RCC 7860 (cell line): ENCODE measurements at regions not wholly inside any gene's neighbourhood (a gene's known extent, or its start where the extent isn't known, plus 50 kb on each side); places are given as distances from the start of the nearest gene placed in this dataset.

ENCODE experiments used
- DNase-seq: peaks from one replicate; pipeline ENCODE4 v3.0.0-alpha.2; 2015; ENCODE audit warnings: low spot score
- FAIRE-seq: peaks from 2 replicates; lab custom pipeline; 2012; peaks lifted over from hg19 to GRCh38; lab: Jason Lieb, UNC

DNA sequence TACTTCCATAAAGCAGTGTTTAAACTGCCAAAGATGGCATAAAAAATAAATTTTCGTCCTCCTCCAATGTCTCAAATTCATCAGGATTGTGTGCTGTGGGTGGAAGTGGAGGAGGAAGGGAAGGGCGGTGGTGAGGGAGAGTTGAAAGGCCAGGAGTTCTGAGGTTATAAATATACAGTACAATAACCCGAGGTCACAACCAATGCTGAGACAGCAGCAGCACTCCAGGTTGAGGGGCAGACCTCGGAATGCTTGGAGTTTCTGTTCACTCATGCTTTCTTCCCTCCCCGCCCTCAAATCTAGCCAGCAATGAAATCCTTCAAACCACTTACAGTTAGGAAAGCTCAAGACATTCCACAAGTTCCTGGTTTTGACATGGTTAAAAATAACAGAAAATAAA lies 134.0 kb upstream of the SMAD1 start:
- DNase-seq (no peak), FAIRE-seq (no peak)

DNA sequence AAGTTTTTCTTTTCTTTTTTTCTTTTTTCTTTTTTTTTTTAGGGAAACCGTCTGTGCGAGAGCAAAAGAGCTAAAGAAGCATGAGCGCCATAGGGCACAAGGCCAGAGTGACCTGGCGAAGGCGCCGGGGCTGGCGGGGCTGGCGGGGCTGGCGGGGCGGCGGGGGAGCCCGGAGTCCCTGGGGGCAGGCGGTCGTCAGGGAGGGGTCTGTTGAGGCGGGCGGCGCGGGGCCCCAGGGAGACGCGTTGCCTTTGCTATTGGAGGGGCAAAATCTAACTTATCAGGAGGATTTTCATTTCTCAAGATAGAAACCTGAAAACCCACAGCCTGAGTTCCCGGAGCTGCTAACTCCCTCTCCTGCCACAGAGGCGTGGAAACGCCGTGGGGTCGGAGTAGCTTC lies 135.6 kb upstream of the SMAD1 start:
- no peak for DNase-seq
- FAIRE-seq: no peak

DNA sequence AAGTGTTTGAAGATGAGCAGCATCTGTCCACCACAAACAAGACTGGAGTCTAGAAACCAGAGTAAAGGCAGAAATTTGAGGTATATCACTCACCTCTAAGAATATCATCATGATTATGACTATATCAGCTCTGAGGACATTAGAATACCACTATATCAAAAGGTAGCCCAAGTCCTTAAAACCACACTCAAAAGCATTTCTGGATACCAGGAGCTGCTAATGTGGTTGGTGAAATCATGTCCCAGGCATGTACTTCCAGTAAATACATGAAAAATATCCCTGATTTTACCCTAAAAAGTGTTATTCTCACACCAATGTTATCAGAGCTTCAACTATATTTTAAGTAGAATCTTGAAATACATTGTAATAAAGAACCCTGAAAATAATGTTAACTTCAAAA lies 136.3 kb upstream of the SMAD1 start:
- DNase-seq (no peak), FAIRE-seq (no peak)

GRCh38 chr4:145341381-145341780 lies 140.3 kb upstream of the SMAD1 start:
- no peak for DNase-seq
- FAIRE-seq: no peak

GRCh38 chr4:145340071-145340675 lies 141.5 kb upstream of the SMAD1 start:
- DNase-seq (no peak), FAIRE-seq (no peak)

- FAIRE-seq (no peak), DNase-seq (no peak)
Observed at GRCh38 chr4:145339075-145339725, 142.5 kb upstream of the SMAD1 start.

- no peak for DNase-seq
- FAIRE-seq: no peak
Observed at GRCh38 chr4:145338568-145338967, 143.1 kb upstream of the SMAD1 start.

DNA sequence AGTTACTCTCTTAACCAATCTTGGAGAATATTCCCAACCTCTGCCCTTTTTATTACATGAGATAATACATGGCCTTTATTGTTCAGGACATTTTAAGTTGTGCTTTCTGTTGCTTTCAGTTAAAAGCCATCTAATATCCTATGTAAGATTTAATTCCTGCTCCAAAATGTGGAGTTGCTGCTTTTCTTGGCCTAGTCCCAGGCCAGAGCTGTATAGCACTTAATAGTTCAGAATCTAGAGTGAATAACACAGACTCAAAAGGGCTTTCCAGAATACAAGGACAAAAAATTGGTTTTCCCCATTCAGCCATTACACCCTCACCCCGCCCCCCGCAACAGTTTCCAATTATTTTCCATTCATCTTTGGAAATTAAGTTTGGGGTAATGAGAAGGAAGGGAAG lies 144.3 kb upstream of the SMAD1 start:
- DNase-seq (no peak), FAIRE-seq (no peak)

GRCh38 chr4:145333786-145334185 lies 147.9 kb upstream of the SMAD1 start:
- DNase-seq (no peak), FAIRE-seq (no peak)

DNA sequence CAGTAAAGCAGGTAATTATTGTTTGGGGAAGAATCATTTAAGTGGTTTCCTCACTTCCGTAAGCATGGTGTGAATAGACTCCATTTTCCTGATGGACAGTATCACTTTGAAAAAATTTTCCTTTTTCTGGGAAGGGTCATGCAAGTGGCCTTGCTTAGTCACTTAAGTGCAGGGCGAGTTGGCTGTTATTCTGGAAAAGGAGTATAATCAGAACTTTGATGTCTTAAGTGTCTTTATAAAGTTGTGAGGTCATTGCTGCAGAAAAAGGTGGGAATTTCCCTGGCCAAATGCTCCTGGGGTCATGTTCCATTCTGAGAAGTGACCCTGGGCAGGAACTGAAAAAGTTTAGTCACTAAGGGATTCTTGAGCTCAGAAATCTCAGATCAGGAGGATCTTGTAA lies 146.1 kb upstream of the OTUD4 start:
- DNase-seq (no peak), FAIRE-seq (no peak)

DNA sequence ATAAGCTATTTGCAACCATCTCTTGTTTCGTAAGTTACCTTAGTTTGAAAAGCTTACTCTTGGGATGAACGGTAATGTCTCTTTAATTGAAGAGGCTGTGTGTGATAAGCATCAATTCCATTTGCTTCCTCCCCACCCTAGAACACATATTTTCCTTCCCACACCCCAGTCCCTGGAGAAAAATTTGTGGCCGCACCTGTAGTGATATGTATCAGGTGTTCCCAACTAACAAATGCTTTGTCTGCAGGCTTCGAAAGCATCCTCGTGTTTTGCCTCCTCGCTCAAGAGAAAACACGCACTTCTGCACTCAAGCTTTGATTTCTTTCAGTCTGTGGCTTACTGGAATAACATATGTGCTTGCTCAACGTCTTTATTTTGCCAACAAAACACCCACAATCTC lies 143.8 kb upstream of the OTUD4 start:
- FAIRE-seq (no peak), DNase-seq (no peak)

- FAIRE-seq (no peak), DNase-seq (no peak)
Observed at GRCh38 chr4:145320294-145320693, 139.9 kb upstream of the OTUD4 start.

GRCh38 chr4:145319751-145320150 lies 139.4 kb upstream of the OTUD4 start:
- no peak for DNase-seq
- FAIRE-seq: no peak

- FAIRE-seq: no peak
- DNase-seq: no peak
Observed at GRCh38 chr4:145316897-145317574, 136.6 kb upstream of the OTUD4 start.

GRCh38 chr4:145315811-145316225 lies 135.4 kb upstream of the OTUD4 start:
- FAIRE-seq: no peak
- no peak for DNase-seq

DNA sequence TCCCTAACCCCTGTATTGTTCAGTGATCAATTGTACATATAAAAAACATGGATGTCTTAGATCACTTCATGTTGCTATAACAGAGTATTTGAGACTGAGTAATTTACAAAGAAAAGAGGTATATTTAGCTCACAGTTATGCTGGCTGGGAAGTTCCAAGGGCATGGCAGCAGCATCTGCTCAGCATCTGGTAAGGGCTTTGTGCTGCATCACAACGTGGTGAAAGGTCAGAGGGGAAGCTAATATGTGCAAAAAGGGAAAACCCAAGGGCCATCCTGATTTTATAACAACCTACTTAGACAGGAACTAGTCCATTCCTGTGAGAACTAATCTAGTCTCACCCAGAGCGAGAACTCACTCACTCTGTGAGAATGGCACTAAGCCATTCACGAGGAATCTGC lies 128.2 kb upstream of the OTUD4 start:
- DNase-seq (no peak), FAIRE-seq (no peak)

DNA sequence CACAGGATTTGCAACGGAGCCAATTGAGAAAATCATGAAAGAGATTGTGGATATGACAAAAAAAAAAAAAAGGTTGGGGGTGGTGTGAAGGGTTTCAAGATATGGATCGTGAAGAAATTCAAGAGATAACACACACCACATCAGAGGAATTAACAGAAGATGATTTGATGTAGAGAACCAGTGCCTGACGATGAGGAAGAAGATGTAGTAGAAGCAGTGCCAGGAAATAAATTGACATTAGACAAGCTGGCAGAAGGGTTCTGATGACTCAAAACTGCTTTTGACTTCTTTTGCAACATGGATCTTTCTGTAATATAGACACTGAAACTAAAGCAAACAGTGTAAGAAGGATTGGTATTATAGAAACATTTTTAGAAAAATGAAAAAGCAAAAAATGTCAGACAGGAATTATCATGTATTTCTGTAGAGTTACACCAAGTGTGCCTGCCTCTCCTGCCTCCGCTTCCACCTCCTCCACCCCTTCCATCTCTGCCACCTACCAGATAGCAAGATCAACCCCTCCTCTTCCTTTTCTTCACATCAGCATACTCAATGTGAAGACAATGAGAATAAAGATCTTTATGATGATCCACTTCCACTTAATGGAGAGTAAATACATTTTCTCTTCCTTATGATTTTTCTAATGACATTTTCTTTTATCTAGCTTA lies 127.5 kb upstream of the OTUD4 start:
- no peak for FAIRE-seq
- no peak for DNase-seq

- DNase-seq (no peak), FAIRE-seq (no peak)
Observed at GRCh38 chr4:145307120-145307519, 126.7 kb upstream of the OTUD4 start.

DNA sequence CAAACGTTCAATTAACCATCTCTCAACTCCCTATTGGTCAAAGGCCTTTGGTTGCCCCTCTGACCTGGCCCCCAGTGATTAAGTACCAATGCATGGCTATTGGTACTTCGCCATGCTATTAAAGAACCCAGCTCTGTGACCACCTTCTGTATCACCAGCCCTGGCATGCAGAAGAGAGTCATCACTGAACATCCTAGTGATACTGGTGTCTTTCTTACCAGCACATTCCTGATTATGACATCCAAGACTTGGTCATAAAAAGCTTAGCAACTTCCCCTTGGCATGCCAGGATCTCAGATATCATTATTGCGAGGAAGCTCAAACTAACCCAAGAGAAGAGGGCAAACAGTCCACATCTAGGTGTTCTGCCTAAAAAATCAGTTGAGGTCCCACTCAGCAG lies 122.3 kb upstream of the OTUD4 start:
- FAIRE-seq: no peak

GRCh38 chr4:145301386-145302080 lies 121.1 kb upstream of the OTUD4 start:
- FAIRE-seq: no peak
- no peak for DNase-seq

More for the DNA sequence above, 122.3 kb upstream of the OTUD4 start:
- DNase-seq: no peak

GRCh38 chr4:145299380-145300076 lies 119.1 kb upstream of the OTUD4 start:
- FAIRE-seq (no peak), DNase-seq (peak; percentile 32)
